ENCODE measurements at regions not wholly inside any gene's neighbourhood (a gene's known extent, or its start where the extent isn't known, plus 50 kb on each side); places are given as distances from the start of the nearest gene placed in this dataset.

DNA sequence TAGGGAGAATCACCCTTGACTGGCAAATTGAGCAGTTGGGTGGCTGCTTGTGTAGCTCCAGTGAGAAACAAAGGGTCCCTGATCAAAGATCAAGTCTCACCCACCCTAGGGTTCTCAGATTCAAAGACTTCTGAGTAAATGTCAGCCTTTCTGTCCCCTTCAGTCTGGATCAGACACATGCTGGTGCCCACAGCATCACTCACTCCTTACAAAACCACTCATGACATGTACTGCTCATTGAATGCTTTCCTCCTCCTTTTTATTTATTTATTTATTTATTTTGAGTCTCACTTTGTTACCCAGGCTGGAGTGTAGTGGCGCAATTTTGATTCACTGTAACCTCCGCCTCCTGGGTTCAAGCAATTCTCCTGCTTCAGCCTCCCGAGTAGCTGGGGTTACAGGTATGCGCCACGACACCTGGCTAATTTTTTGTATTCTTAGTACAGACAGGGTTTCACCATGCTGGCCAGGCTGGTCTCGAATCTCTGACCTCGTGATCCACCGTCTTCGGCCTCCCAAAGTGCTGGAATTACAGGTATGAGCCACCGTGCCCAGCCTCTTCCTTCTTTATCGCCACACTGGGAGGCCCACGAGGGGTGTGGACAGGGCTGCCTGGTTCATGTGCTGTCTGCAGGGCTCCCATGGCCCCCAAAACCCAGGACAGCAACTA lies 462.0 kb upstream of the MAF start:
- TF ChIP-seq, protein P1, sequence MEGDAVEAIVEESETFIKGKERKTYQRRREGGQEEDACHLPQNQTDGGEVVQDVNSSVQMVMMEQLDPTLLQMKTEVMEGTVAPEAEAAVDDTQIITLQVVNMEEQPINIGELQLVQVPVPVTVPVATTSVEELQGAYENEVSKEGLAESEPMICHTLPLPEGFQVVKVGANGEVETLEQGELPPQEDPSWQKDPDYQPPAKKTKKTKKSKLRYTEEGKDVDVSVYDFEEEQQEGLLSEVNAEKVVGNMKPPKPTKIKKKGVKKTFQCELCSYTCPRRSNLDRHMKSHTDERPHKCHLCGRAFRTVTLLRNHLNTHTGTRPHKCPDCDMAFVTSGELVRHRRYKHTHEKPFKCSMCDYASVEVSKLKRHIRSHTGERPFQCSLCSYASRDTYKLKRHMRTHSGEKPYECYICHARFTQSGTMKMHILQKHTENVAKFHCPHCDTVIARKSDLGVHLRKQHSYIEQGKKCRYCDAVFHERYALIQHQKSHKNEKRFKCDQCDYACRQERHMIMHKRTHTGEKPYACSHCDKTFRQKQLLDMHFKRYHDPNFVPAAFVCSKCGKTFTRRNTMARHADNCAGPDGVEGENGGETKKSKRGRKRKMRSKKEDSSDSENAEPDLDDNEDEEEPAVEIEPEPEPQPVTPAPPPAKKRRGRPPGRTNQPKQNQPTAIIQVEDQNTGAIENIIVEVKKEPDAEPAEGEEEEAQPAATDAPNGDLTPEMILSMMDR (conservative IDR thresholded peaks at IDR 0.05; ENCODE audit: low read depth, low read length) = no peak
- TF ChIP-seq EZH2 (IDR thresholded peaks at IDR 0.05; ENCODE audit: borderline replicate concordance, low read depth, low read length, poor library complexity, severe bottlenecking) = no peak
